ENCODE measurements at regions not wholly inside any gene's neighbourhood (a gene's known extent, or its start where the extent isn't known, plus 50 kb on each side); places are given as distances from the start of the nearest gene placed in this dataset.

DNA sequence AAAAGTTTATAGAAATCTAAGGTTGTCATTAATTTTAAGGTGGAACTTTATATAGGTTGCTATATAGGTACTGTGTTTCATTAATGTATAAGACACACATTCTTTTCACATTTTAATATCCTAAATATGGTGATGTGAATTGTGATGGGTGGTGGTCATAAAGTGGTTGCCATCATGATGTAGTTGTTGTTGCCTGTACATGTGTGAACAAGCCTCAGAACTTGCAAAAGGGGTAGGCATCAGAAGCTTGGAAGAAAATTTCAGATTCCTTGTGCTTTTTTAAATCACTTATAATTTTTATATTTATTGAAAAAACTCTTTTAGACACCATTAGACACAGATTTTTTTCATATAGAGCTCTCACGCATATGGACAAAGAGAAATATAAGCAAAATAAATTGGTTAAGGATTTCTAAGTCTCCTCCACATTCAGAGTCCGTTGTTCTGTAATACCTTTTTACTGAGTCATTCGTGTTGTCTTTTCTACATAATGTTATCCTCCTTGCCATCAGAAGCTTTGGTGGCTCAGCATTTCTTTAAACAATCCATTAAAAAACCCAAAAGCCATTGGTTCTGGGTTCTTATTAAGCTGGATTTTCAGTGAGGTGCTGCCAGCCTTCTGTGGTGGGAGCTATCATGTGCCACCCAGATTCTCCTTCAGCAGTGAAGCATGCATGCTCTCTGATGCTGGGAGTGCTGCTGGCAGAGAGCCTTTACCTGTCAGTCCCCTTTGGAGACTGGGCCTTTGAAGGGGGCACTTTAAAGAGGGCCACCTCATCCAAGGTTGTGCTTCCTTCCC is 140.4 kb upstream of the GALNT15 start:
- no peak for TF ChIP-seq CTCF (IDR thresholded peaks at IDR 0.05)
- no peak for TF ChIP-seq POLR2A (IDR thresholded peaks at IDR 0.05)

All from uterus (tissue), 2 donors.